ENCODE measurements at regions not wholly inside any gene's neighbourhood (a gene's known extent, or its start where the extent isn't known, plus 50 kb on each side); places are given as distances from the start of the nearest gene placed in this dataset.

DNA sequence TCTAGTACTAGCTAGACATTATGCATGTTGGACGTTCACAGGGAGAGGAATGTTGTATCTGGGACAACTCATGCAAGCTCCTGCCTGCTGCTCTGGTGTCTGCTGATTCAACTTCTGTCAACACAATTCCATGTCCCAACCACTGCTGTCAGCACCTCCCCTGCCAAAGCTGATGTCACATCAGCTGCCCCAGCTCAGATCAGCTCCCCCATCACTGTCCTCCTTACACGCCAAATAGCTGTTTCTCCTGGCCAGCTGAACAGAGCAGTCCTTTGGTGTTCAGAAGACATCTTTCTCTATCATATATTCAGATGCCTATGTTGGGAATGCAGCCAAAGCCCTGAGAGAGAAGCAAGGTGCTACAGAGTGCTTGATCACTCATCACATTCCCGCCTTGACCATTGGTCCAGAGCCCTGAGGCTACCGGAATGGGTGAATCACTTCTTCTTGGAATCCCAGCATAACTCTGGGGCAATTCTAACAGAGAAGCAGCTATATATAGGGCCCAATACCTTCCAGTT, 223.3 kb downstream of the SEC61B start:
- Histone ChIP-seq H3K23ac (ENCODE audit: insufficient read length) (no peak overlapping the region), H3K4me3 (ENCODE audit: extremely low read depth in 1 of 4, insufficient read depth in 2 of 4, low read depth in 3 of 4, low read length in 4 of 4) (no peak overlapping the region), H2BK120ac (replicated peaks; ENCODE audit: low read depth, low read length) (no peak overlapping the region), H3K79me2 (ENCODE audit: control insufficient read depth in 1 of 2, insufficient read depth in 2 of 2, low read length in 2 of 2) (no peaks in the 10 kb centered on the region), H3K36me3 (ENCODE audit: control insufficient read depth in 2 of 4, insufficient read depth in 4 of 4, low read length in 3 of 4) (no peaks in the 10 kb centered on the region), H3K27ac (ENCODE audit: low read depth, low read length) (no peak overlapping the region), H3K56ac (replicated peaks; ENCODE audit: insufficient read length, low read depth, low read length) (no peak overlapping the region), H3K23me2 (ENCODE audit: low read depth, low read length) (no peaks in the 10 kb centered on the region), H3K9me3 (ENCODE audit: insufficient read depth in 2 of 2, low read depth in 1 of 2, low read length in 1 of 2) (no peaks in the 10 kb centered on the region), H3K79me1 (ENCODE audit: low read depth, low read length) (no peaks in the 10 kb centered on the region), H3K4me1 (replicated peaks in 1 of 4; ENCODE audit: control insufficient read depth in 3 of 4, insufficient read depth in 4 of 4, low read length in 3 of 4) (no peaks in the 10 kb centered on the region), H3K27me3 (replicated peaks in 1 of 4; ENCODE audit: control insufficient read depth in 3 of 4, extremely low read depth in 1 of 4, insufficient read depth in 3 of 4, low read length in 3 of 4) (no peaks in the 10 kb centered on the region), H4K20me1 (replicated peaks in 1 of 2; ENCODE audit: control insufficient read depth in 1 of 2, insufficient read depth in 2 of 2, low read length in 2 of 2) (no peaks in the 10 kb centered on the region), H2BK12ac (ENCODE audit: low read depth, low read length) (no peak overlapping the region), H4K91ac (replicated peaks; ENCODE audit: insufficient read length, low read length) (no peak overlapping the region), H2AFZ (ENCODE audit: low read length) (no peak overlapping the region), H2BK5ac (ENCODE audit: low read depth, low read length) (no peak overlapping the region), H3K18ac (ENCODE audit: extremely low read depth, low read length) (no peak overlapping the region), H2BK20ac (ENCODE audit: low read length) (no peak overlapping the region), H3K9ac (replicated peaks in 1 of 4; ENCODE audit: extremely low read depth in 1 of 4, low read depth in 3 of 4, low read length in 3 of 4) (no peak overlapping the region), H3K4me2 (ENCODE audit: insufficient read depth in 1 of 2, low read depth in 2 of 2, low read length in 2 of 2) (no peak overlapping the region), H3K4ac (replicated peaks; ENCODE audit: insufficient read length, low read depth, low read length) (no peak overlapping the region), H4K8ac (ENCODE audit: extremely low read depth, insufficient read depth, low read length) (no peak overlapping the region), H3K14ac (ENCODE audit: insufficient read length) (no peak overlapping the region), H4K5ac (ENCODE audit: insufficient read length, low read depth, low read length) (no peak overlapping the region), H2BK15ac (ENCODE audit: low read length) (no peak overlapping the region), H2AK5ac (ENCODE audit: low read depth, low read length) (no peak overlapping the region)
- WGBS, 2 experiments (ENCODE audit: extremely low coverage in 1 of 2, insufficient coverage in 1 of 2, insufficient read length in 1 of 2, insufficient replicate concordance in 2 of 2, low coverage in 1 of 2, low lambda C conversion rate in 2 of 2, missing lambda C conversion rate in 1 of 2): 78% methylated on average over 4 of the region's 4 CpGs; no CpG with 5 or more reads in 1 of the 2 experiments
- DNase-seq (ENCODE audit: low read depth in 1 of 2, low spot score in 2 of 2) (no peak), FAIRE-seq (no peak)
- CTCF ChIA-PET (ENCODE audit: partially characterized antibody): interaction anchor here (1.0 to 2.2 kb wide), 3 partner anchors 14 to 118 kb away, joined by 5 to 7 read pairs (median 5); no protein-coding TSS in a partner anchor
- TF ChIP-seq, protein P1, sequence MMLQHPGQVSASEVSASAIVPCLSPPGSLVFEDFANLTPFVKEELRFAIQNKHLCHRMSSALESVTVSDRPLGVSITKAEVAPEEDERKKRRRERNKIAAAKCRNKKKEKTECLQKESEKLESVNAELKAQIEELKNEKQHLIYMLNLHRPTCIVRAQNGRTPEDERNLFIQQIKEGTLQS (IDR thresholded peaks at IDR 0.05; ENCODE audit: insufficient read depth, low read depth, low read length): no peak
- no peak for TF ChIP-seq ASH2L (IDR thresholded peaks at IDR 0.05; ENCODE audit: low read length)
- POLR2A ChIA-PET (ENCODE audit: partially characterized antibody): interaction anchor here (0.6 kb wide), 1 partner anchor 164 kb away, joined by 3 read pairs; no protein-coding TSS in a partner anchor
